CD4-positive, alpha-beta memory T cell (primary cell): ENCODE measurements at regions not wholly inside any gene's neighbourhood (a gene's known extent, or its start where the extent isn't known, plus 50 kb on each side); places are given as distances from the start of the nearest gene placed in this dataset.

Source experiments
- CTCF ChIA-PET: fragments of 350-600 bp; sonication (Branson Sonifier 250); formaldehyde crosslinking; loops from one replicate; lab custom pipeline; 2021; ENCODE audit warnings: inconsistent platforms; ENCODE audit not compliant: partially characterized antibody; lab: Charles Lee
- POLR2A ChIA-PET: fragments of 350-600 bp; sonication (Branson Sonifier 250); formaldehyde crosslinking; loops from one replicate; lab custom pipeline; 2021; ENCODE audit not compliant: partially characterized antibody; lab: Charles Lee
- DNase-seq, 5 donors: peaks; one replicate each; pipeline versions ENCODE4 v3.0.0 to v3.0.0-alpha.2; 2020 to 2022; ENCODE audit warnings: mixed read lengths in 1 of 5
- H3K27ac ChIP-seq: one replicate; pipeline ENCODE4 v1.7.0; 2013; ENCODE audit warnings: low read depth, low read length
- H3K27me3 ChIP-seq: 2 replicates; pipeline ENCODE4 v1.7.0; 2013; ENCODE audit warnings: mild to moderate bottlenecking, low read length, moderate library complexity; ENCODE audit not compliant: insufficient read depth
- H3K36me3 ChIP-seq: 2 replicates; pipeline ENCODE4 v1.7.0; 2013; ENCODE audit warnings: mild to moderate bottlenecking, low read length, moderate library complexity; ENCODE audit not compliant: insufficient read depth
- H3K4me1 ChIP-seq: 2 replicates; pipeline ENCODE4 v1.7.0; 2013; ENCODE audit warnings: mild to moderate bottlenecking, low read length, moderate library complexity; ENCODE audit not compliant: insufficient read depth
- H3K4me3 ChIP-seq, 2 donors: one replicate each; pipeline ENCODE4 v1.7.0; 2013; ENCODE audit warnings: low read length in 2 of 2, mild to moderate bottlenecking in 1 of 2
- H3K9me3 ChIP-seq, 2 donors: one replicate each; pipeline ENCODE4 v1.7.0; 2013; ENCODE audit warnings: low read length in 2 of 2, control low read depth in 1 of 2; ENCODE audit not compliant: control insufficient read depth in 1 of 2
- H3K27ac Mint-ChIP-seq, 7 donors: one replicate each; pipeline ENCODE4 v1.8.0; 2020 to 2021; ENCODE audit warnings: mixed read lengths in 7 of 7, mild to moderate bottlenecking in 6 of 7, inconsistent platforms in 3 of 7, moderate library complexity in 3 of 7
- H3K27me3 Mint-ChIP-seq, 2 donors: one replicate each; pipeline ENCODE4 v1.8.0; 2020 to 2021; ENCODE audit warnings: mixed read lengths in 2 of 2
- H3K36me3 Mint-ChIP-seq, 2 donors: one replicate each; pipeline ENCODE4 v1.8.0; 2020 to 2021; ENCODE audit warnings: mixed read lengths in 2 of 2, inconsistent platforms in 1 of 2, mild to moderate bottlenecking in 1 of 2
- H3K4me1 Mint-ChIP-seq, 4 donors: one replicate each; pipeline ENCODE4 v1.8.0; 2020 to 2021; ENCODE audit warnings: mixed read lengths in 4 of 4, mild to moderate bottlenecking in 1 of 4
- H3K4me3 Mint-ChIP-seq, 8 donors: one replicate each; pipeline ENCODE4 v1.8.0; 2020 to 2021; ENCODE audit warnings: mixed read lengths in 8 of 8, mild to moderate bottlenecking in 7 of 8, moderate library complexity in 6 of 8, inconsistent platforms in 3 of 8
- H3K9me3 Mint-ChIP-seq, 8 donors: one replicate each; pipeline ENCODE4 v1.8.0; 2020 to 2021; ENCODE audit warnings: mixed read lengths in 8 of 8, mild to moderate bottlenecking in 5 of 8, inconsistent platforms in 3 of 8, moderate library complexity in 1 of 8
- intact Hi-C: fragments of 100-400 bp; cut with micrococcal nuclease; formaldehyde crosslinking; loops from one replicate; pipeline ENCODE4 v1.15.1; 2023

GRCh38 chr14:45976001-45976400 lies 675.6 kb downstream of the RPL10L start:
- POLR2A ChIA-PET: no interaction called here
- Histone ChIP-seq H3K36me3 (no peaks in the 10 kb centered on the region), H3K27ac (no peak overlapping the region), H3K4me1 (no peaks in the 10 kb centered on the region), H3K9me3 (peaks cover 0 to 4% of the 10 kb centered on the region in 2 donors), H3K4me3 (no peak overlapping the region), H3K27me3 (no peaks in the 10 kb centered on the region)
- intact Hi-C loops: no loop called here
- H3K27me3 Mint-ChIP-seq: no peaks in the 10 kb centered on the region
- no peak for DNase-seq
- no peak overlapping the region for H3K4me3 Mint-ChIP-seq
- no peak overlapping the region for H3K27ac Mint-ChIP-seq
- no peaks in the 10 kb centered on the region for H3K36me3 Mint-ChIP-seq
- peaks cover 0 to 18% (median 7%) of the 10 kb centered on the region in 8 donors for H3K9me3 Mint-ChIP-seq
- CTCF ChIA-PET: no interaction called here
- H3K4me1 Mint-ChIP-seq: no peaks in the 10 kb centered on the region

- Mint-ChIP-seq H3K36me3 (no peaks in the 10 kb centered on the region), H3K9me3 (peaks cover 0 to 15% (median 7%) of the 10 kb centered on the region in 8 donors), H3K4me3 (no peak overlapping the region), H3K4me1 (no peaks in the 10 kb centered on the region), H3K27ac (no peak overlapping the region), H3K27me3 (no peaks in the 10 kb centered on the region)
- no peaks in the 10 kb centered on the region for H3K27me3 ChIP-seq
- intact Hi-C loops: no loop called here
- DNase-seq: no peak
- no peak overlapping the region for H3K4me3 ChIP-seq
- no peak overlapping the region for H3K27ac ChIP-seq
- H3K4me1 ChIP-seq: no peaks in the 10 kb centered on the region
- no peaks in the 10 kb centered on the region for H3K36me3 ChIP-seq
- CTCF ChIA-PET: no interaction called here
- POLR2A ChIA-PET: no interaction called here
- no peaks in the 10 kb centered on the region for H3K9me3 ChIP-seq
Observed at GRCh38 chr14:45972416-45972815, 679.2 kb downstream of the RPL10L start.

- ChIA-PET CTCF (no interaction called here), POLR2A (no interaction called here)
- DNase-seq: no peak
- Histone ChIP-seq H3K4me1 (no peaks in the 10 kb centered on the region), H3K9me3 (peaks cover 0 to 1% of the 10 kb centered on the region in 2 donors), H3K27me3 (no peaks in the 10 kb centered on the region), H3K27ac (no peak overlapping the region), H3K36me3 (no peaks in the 10 kb centered on the region), H3K4me3 (no peak overlapping the region)
- Mint-ChIP-seq H3K36me3 (no peaks in the 10 kb centered on the region), H3K27me3 (no peaks in the 10 kb centered on the region), H3K27ac (no peak overlapping the region), H3K9me3 (peaks cover 5 to 16% (median 9%) of the 10 kb centered on the region in 8 donors), H3K4me3 (no peak overlapping the region), H3K4me1 (no peaks in the 10 kb centered on the region)
- intact Hi-C loops: no loop called here
Observed at GRCh38 chr14:45970621-45971020, 681.0 kb downstream of the RPL10L start.

GRCh38 chr14:45968037-45968436 lies 683.5 kb downstream of the RPL10L start:
- Histone ChIP-seq H3K4me1 (no peaks in the 10 kb centered on the region), H3K36me3 (no peaks in the 10 kb centered on the region), H3K27ac (no peak overlapping the region), H3K4me3 (no peak overlapping the region), H3K9me3 (peaks cover 0 to 3% of the 10 kb centered on the region in 2 donors), H3K27me3 (no peaks in the 10 kb centered on the region)
- ChIA-PET CTCF (no interaction called here), POLR2A (no interaction called here)
- H3K27ac Mint-ChIP-seq: no peak overlapping the region
- no peak for DNase-seq
- H3K4me3 Mint-ChIP-seq: no peak overlapping the region
- H3K27me3 Mint-ChIP-seq: no peaks in the 10 kb centered on the region
- no peaks in the 10 kb centered on the region for H3K36me3 Mint-ChIP-seq
- no peaks in the 10 kb centered on the region for H3K4me1 Mint-ChIP-seq
- H3K9me3 Mint-ChIP-seq: peaks cover 5 to 17% (median 10%) of the 10 kb centered on the region in 8 donors
- intact Hi-C loops: no loop called here

GRCh38 chr14:45949479-45949878 lies 696.5 kb upstream of the MIS18BP1 start:
- Mint-ChIP-seq H3K36me3 (no peaks in the 10 kb centered on the region), H3K27me3 (no peaks in the 10 kb centered on the region), H3K4me1 (no peaks in the 10 kb centered on the region), H3K27ac (no peak overlapping the region), H3K9me3 (peaks cover 0 to 5% (median under 1%) of the 10 kb centered on the region in 8 donors), H3K4me3 (no peak overlapping the region)
- Histone ChIP-seq H3K9me3 (no peaks in the 10 kb centered on the region), H3K27ac (no peak overlapping the region), H3K4me3 (no peak overlapping the region), H3K4me1 (no peaks in the 10 kb centered on the region), H3K27me3 (no peaks in the 10 kb centered on the region), H3K36me3 (no peaks in the 10 kb centered on the region)
- intact Hi-C loops: no loop called here
- CTCF ChIA-PET: no interaction called here
- POLR2A ChIA-PET: no interaction called here
- DNase-seq: no peak

- ChIA-PET POLR2A (no interaction called here), CTCF (no interaction called here)
- H3K4me3 ChIP-seq: no peak overlapping the region
- Mint-ChIP-seq H3K27ac (no peak overlapping the region), H3K27me3 (no peaks in the 10 kb centered on the region), H3K9me3 (peaks cover 0 to 5% (median under 1%) of the 10 kb centered on the region in 8 donors), H3K36me3 (no peaks in the 10 kb centered on the region), H3K4me1 (no peaks in the 10 kb centered on the region), H3K4me3 (no peak overlapping the region)
- intact Hi-C loops: no loop called here
- H3K4me1 ChIP-seq: no peaks in the 10 kb centered on the region
- H3K36me3 ChIP-seq: no peaks in the 10 kb centered on the region
- DNase-seq: no peak
- H3K27me3 ChIP-seq: no peaks in the 10 kb centered on the region
- no peak overlapping the region for H3K27ac ChIP-seq
- no peaks in the 10 kb centered on the region for H3K9me3 ChIP-seq
Observed at GRCh38 chr14:45947830-45948229, 694.8 kb upstream of the MIS18BP1 start.

GRCh38 chr14:45946251-45946650 lies 693.2 kb upstream of the MIS18BP1 start:
- Histone ChIP-seq H3K27ac (no peak overlapping the region), H3K9me3 (no peaks in the 10 kb centered on the region), H3K4me1 (no peaks in the 10 kb centered on the region), H3K36me3 (no peaks in the 10 kb centered on the region), H3K4me3 (no peak overlapping the region), H3K27me3 (no peaks in the 10 kb centered on the region)
- Mint-ChIP-seq H3K4me3 (no peak overlapping the region), H3K36me3 (no peaks in the 10 kb centered on the region), H3K27ac (no peak overlapping the region), H3K27me3 (no peaks in the 10 kb centered on the region), H3K9me3 (peaks cover 0 to 5% (median under 1%) of the 10 kb centered on the region in 8 donors), H3K4me1 (no peaks in the 10 kb centered on the region)
- intact Hi-C loops: no loop called here
- CTCF ChIA-PET: no interaction called here
- DNase-seq: no peak
- POLR2A ChIA-PET: no interaction called here

- H3K4me3 ChIP-seq: no peak overlapping the region
- Mint-ChIP-seq H3K4me1 (no peaks in the 10 kb centered on the region), H3K36me3 (no peaks in the 10 kb centered on the region), H3K27ac (no peak overlapping the region), H3K4me3 (no peak overlapping the region), H3K9me3 (peaks cover 1 to 32% (median 13%) of the 10 kb centered on the region in 8 donors), H3K27me3 (no peaks in the 10 kb centered on the region)
- H3K27me3 ChIP-seq: no peaks in the 10 kb centered on the region
- DNase-seq: no peak
- POLR2A ChIA-PET: no interaction called here
- H3K9me3 ChIP-seq: peaks cover 0 to 3% of the 10 kb centered on the region in 2 donors
- H3K36me3 ChIP-seq: no peaks in the 10 kb centered on the region
- intact Hi-C loops: no loop called here
- CTCF ChIA-PET: no interaction called here
- H3K27ac ChIP-seq: no peak overlapping the region
- H3K4me1 ChIP-seq: no peaks in the 10 kb centered on the region
Observed at GRCh38 chr14:45940318-45940717, 687.3 kb upstream of the MIS18BP1 start.
